NCI-H1417 (cell line): ENCODE measurements at regions not wholly inside any gene's neighbourhood (a gene's known extent, or its start where the extent isn't known, plus 50 kb on each side); places are given as distances from the start of the nearest gene placed in this dataset.

Experiments
- DNase-seq, 3 experiments: peaks; one replicate each; lab custom pipeline; 2025; lab: John Stamatoyannopoulos, UW

DNA sequence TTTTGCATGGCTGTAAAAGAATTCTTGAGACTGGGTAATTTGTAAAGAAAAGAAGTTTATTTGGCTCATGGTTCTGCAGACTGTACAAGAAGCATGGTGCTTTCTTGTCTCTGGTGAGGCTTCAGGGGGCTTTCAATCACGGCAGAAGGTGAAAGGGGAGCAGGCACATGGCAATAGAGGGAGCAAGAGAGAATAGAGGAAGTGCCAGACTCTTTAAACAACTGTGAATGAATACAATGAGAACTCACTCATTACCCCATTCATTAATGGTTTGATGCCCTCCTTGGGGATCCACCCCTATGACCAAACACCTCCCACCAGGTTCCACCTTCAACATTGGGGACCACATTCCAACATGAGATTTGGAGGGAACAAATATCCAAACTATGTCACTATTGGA lies 463.5 kb downstream of the MTX2 start:
- no peak for DNase-seq

DNA sequence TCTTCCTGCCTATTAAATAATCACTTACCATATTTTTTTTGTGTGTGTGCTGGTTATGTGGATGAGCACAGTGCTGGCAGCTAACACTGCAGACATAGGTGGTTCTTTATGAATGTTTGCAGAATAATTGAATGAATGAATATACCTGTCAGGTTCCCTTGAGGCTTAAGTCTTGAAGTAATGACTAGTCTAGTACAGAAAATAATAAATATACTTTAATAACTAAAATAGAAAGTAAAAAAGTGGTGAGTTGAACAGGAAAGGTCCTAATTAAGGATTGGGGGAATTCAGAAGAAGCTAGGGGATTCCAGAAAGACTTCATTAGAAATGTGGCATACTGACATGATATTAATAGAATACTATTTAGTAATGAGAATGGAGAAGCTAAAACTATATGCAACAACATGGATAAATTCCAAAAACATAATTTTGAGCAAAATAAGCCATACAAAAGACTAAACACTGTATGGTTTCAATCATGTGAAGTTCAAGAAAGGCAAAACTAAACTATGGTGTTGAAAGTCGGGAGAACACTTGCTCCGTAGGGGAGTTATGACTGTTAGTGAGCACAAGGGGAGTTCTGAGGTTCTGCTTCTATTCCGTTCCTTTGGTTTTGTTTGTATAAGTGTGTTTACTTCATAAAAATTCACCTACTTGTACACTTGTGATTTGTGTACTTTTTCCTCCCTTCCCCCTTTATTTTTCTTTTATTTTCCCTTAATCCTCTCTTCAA lies 464.6 kb downstream of the MTX2 start:
- DNase-seq, result no peak

DNA sequence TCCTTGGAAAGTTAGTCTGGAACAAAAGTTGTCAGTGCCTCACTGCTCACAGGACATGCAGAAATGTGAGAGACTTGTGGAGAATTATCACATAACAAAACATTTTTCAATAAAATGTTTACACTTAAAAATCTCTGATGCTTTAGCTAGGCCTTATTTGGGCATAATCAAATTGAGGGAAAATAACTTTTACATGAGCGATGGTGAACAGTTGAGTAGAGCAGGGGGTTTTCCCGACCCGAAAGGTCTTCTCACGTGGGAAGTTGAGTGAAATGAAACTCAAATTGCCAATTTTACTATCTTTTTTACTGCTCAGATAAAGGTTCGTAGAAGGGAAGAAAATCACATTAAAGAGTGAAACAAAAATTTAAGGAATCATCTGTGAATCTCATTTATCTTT lies 465.6 kb downstream of the MTX2 start:
- no peak for DNase-seq

DNA sequence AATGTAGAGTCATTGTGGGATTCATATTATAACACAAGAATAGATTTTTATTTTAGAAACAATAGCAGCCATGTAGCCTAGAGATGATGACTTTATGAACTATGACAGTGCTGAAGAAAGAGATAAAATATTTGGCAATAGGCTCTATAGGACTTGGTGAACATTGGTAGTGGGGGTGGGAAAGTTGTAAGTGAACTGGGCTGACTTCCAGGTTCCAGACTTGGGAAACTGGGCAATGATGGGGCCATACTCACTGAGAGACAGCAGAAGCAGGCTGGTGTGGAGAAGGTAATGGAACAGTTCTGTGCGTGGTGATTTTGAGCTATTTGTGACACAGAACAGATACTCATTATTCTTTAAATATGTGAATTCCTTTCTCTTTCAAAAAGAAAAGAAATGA lies 470.3 kb upstream of the HNRNPA3 start:
- no peak for DNase-seq

DNA sequence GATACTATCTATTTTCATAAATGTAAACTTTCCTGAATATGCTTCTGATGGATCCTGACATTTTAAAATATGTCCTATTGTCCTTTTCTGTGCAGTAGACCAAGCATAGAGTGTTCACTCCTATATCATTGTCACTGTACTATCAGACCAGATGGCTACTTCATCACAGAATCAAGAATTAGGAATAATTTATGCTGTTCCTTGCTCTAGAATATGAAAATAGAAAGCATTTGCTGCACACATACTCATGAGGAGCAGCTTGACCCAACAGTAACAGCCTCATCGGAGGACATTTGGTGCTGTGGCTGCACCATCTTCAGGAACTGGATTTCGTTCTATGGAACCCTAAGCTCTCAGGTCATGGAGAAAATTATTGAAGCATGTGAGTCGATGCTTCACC lies 468.9 kb upstream of the HNRNPA3 start:
- DNase-seq, result no peak

DNA sequence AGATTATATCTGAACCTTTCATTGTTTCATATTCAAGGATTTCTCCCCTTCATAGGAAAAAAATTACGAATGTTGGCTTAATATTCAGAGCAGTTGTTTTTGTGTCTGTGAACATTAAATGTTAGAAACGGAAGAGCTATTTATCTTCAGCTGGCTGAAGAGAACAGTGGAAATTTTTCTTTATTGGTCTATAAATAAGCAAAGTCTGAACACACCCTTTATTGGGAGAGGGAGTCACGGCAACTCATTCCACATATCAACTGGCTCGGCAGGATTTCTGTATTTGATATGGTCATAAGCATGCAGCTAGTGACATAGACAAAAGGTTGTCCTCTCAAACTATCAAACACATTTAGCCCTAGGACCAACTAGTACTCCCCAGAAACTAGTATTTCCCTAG lies 468.4 kb upstream of the HNRNPA3 start:
- DNase-seq, result peak in 2 of 3 experiments; percentile 9 to 17

DNA sequence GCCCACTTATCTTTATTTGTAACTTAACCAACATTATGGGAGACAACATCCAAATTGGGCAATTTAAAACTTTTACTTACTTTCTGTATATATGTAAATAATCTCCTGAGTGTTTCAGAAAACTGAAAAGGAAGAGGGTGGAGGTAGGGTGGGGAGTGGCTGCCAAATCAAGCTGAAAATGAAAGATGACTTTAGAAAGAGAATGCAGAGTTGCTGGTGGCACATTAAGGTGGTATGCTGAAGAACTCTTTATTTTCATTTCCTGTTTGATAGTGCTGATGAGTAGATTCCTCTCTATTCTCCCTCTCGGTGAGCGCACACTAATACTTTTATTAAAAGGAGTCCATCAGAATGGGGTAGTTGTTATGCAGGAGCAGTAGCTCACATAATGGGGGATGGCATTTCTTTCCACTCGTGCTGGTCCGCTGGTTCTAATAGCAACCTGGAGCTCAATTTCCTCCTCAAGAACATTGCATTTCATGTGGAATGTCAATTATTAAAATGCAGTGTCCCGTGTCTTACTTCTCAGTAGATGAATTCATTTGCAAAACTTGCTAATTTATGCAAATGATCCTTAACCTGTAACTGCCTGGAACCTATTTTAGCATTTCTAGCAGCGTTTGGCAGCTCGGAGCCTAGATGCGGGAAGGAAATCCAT lies 466.9 kb upstream of the HNRNPA3 start:
- DNase-seq, result no peak

DNA sequence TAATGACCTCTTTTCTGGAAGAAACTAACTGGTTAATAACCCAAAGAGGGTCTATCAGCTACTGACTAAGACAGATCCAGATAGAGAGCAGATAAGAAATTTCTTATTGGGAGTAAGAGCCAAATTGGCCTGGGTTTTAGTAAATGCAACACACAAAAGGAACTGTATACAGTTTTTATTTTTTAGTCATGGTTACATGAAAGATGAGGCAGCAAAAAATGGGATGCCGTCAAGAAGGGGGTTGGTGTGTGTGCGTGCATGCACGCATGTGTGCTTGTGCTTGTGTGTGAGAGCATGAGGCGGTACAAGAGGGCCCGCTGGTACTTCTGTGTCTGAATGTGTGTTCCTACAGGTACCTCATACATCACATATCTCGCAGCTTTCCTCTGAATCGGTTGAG lies 466.2 kb upstream of the HNRNPA3 start:
- DNase-seq, result peak in 1 of 3 experiments; percentile 5

DNA sequence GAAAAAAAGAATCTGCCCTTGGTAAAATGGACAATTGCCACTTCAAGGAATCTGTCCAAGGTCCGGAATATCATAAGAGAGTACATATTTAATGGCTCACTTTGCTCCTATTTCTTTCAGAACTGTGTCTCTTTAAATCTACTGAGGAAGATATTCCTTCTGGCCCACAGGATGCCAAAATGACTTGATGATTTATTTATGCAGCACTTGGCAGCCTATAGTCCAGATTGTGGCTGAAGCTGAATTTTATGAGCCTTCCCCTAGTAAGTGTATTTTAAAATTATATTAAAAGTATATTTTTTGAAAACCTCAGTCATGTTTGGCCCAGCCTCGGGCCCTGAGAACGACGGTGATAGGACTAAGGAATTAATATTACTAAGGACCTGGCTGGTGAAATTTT lies 465.1 kb upstream of the HNRNPA3 start:
- DNase-seq, result no peak

DNA sequence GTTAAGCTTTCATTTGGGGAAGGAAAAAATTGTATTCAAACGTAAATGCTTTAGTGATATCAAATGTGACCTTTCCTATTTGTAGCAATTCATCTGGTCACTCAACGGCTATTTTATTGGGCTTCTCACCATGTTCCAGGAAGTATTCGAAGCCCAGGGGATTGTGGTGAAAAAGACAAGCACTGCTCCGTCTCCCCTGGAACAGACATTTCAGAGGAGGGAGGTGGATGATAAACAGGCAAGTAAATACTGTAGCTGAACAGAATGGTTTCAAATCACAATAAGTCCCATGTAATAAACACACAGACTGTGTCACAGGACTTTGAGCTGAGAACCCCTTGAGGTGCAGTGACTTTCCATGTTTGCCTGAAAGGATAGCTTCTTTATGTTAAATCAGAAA lies 464.7 kb upstream of the HNRNPA3 start:
- no peak for DNase-seq

DNA sequence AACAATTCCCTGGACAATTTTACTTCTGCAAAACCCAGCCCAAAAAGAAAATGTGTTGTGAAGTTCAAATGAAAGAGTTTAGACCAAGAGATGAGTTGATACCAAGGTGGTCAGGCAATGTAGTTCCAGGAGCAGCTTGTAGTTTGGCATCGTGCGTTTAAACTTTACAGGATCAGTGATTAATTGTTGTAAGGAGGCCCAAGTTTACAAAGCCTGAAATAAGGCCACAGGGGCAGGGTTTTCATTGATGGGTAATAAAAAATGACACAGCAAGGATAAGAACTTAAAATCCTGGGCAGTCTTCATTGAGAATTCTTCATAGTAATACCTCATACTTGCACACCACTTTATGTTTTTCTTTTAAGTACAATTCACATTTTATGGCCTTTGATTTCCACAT lies 463.9 kb upstream of the HNRNPA3 start:
- DNase-seq, result no peak

DNA sequence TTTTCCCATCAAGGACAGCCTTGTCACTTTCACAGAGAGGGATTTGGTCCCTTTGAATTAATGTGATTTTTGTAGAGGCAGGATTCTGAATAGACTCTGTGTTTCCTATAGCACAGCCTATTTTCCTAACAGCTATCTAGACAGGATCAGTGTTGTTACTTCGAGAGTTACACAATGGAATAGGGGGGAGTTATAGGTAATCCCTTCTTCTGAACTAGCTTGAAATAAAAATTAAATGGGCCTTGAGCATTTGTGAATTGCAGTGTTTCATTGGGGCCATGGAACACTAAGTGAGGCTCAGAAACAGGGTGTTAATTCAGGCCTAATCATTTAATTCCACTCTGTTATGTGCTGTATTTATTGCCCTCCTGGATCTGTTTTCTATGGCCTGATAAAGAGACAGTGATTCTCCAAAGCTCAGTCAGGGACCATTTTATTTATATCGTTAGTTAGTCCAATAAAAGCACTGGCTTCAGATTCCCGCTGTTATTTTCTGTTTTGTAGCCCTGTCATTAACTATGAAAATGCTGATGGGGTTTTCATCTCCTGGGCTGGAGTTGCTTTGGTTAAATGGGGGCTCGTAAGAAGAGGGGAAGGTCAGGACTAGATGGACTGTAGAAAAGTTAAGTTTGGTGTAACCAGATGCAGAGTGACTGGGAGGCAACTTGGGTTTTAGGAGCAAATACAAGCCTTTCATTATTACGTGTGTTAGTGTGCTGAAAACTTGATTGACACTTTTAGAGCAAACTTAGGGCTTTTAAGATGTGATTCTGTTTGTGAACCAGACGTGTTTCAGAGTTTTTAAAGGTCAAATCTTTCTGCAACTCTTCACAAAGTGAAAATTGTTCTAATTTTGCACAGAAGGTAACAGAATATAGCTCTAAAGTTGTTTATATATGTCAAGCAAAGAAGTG lies 461.0 kb upstream of the HNRNPA3 start:
- DNase-seq, result peak in 2 of 3 experiments; percentile 7 to 67

DNA sequence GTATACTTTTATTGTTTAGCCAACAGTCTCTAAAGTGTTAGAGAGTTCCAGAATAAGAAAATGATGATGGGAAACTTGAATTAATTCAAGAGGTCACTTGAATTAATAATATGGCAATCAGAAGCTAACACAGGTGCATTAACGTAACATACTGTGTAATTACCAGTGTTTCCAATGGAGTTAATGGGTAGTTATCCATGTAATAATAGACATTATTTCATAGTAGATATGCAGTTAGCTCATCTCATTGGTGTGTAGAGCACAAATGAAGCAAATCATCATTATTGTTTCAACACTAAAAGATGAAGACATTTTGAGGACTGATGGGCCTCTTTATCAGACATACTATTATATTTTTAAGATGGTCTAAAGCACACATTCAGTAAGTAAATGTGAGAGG lies 460.3 kb upstream of the HNRNPA3 start:
- peak in 2 of 3 experiments; percentile 26 to 87 for DNase-seq

DNA sequence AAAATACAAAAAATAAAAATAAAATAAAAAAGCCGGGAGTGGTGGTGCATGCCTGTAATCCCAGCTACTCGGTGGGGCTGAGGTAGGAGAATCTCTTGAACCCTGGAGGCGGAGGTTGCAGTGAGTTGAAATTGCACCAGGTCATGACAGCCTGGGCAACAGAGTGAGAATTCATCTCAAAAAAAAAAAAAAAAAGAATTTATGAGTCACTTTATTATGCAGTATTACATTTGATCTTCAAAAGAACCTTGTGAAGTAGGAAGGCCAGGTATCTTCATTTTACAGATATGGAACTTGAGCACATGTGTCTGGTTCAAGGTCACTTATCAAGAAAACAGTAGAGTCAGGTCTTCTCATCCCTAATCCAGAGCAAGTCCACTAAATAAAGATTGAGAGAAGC lies 459.4 kb upstream of the HNRNPA3 start:
- DNase-seq, result no peak

DNA sequence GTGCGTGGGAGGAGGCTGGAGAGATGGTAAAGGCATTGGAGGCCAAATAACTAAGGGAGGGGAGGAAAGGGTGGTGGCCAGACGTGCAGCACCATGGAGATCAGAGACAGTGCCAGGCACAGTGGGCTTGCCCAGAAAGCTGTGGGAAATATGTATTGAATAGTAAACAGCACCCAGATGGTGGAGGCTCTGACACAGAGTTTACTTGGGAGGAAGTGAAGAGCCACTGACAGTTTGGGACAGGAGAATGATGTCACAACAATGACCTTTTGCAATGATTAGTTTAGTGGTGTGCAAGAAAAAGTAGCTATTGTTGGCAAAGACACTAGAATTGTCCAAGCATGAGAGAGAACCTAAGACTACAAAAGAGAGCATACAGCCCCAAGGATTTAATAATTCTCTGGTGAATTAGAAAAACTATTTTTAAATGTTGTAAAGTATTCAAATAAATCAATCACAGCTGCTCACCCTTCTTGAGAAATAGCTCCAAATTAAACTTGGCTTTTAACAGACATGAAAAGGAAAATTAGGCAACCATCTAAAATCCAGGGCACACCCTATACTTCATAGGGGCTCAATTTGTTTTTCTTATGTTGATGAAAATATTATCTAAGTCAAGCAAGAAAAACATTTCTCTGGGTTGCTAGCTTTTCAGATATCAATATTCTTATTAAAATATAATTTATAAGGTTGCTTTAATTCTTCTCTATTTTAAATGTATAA lies 458.7 kb upstream of the HNRNPA3 start:
- DNase-seq, result no peak

DNA sequence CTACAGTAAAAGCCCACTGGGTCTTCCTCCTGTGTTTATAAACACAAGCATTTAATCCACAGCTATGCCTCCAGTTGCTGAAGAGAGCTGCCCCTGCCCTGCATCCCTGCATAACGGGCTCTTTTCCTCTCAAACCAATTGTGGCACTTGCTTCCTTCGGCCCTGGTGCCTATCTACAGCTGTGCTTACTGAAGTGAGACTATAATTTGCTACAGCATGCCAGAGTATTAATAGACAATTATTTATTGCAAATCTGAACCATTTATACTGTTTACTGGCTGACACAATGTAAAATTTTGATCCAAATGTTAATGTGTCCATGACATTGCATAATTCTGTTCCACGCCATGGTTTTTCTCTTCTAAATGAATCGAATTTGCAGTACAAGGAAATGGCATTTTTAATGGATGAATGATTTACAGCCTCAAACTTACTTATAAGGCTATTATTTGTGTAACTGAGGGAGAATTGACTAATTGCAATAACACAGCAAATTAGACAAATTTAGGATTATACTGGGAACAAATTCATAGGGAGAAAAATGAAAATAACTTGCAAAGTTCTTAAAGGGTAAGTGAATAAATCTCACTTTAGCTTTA lies 457.0 kb upstream of the HNRNPA3 start:
- DNase-seq, result peak in 2 of 3 experiments; percentile 12 to 44

DNA sequence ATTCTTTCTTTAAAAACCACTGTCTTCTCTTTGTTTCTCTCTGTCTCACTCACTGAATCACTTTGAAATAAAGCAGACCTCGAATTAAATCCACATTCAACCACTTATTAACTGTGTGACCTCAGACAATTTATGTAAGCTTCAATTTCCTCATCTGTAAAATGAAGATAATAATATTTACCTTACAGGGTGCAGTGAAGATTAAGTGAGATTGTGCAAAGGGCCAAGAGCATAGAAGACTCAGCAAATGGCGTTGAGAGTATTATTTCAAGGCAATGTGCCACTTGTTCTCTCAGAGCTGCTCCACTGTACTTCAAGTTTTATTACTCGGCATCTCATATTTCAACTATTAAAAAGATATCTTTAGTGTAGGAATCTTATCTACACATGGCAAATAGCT lies 454.2 kb upstream of the HNRNPA3 start:
- DNase-seq, result peak in 1 of 3 experiments; percentile 33

DNA sequence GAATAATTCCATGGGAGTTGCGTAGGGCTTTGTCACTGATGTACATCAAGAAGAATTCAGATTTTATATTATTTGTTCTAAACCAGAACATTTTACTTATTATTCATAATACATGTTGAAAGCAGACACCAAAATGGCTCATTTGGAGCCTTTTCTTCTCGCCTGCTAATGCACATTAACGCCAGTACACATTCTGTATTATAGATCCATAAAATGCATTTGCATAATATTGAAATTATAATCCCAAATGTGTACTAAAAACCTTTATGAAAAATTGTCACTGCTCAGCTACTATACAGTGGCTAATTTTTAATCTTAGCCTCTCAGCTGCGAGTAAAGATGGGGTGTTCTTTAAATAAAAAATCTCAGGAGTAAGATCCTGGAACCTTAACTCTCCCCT lies 452.2 kb upstream of the HNRNPA3 start:
- no peak for DNase-seq

DNA sequence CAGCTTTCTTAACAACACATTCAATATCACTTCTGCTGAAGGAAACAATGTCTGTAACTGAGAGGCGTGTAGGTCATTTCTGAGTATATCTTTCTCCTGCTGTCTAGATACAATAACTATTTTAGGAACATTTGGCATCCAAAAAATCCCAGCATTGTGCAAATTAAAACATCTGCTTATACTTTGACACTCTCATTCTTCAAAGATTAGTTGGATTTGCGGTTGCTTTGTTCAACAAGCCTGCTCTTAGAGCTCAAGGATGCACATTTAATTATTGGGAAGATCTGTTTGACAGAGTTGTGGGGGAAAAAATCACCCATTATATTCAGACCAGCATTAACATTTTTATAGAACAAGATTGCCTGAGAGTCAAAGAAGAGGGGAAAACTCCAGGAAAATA lies 449.5 kb upstream of the HNRNPA3 start:
- DNase-seq, result peak in 1 of 3 experiments; percentile 43

DNA sequence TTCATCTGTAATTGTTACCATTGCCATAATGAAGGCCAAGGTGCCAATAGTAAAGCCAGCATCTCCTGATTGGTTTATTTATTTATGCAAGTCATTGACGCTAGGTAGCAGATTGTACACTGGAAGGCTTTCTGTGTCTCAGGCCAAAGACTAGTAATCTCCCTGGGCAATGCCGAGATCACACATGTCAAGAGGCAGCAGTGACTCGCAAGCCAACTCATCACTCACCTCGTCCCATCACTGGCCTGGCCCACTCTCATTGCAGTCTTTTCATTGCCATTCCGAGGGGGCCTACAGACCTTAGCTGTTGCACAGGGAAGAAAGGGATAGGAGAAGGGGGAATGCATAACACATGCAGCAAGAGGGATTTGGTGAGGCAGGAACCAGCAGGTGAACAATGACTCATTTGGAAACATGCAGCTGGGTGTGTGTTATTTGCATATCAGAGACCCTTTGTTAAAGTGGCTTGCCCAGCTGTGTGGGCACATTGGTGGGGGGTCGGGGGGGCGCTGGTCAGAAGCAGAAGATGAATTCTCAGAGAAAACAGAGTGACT lies 448.7 kb upstream of the HNRNPA3 start:
- DNase-seq, result peak in 2 of 3 experiments; percentile 17 to 58

DNA sequence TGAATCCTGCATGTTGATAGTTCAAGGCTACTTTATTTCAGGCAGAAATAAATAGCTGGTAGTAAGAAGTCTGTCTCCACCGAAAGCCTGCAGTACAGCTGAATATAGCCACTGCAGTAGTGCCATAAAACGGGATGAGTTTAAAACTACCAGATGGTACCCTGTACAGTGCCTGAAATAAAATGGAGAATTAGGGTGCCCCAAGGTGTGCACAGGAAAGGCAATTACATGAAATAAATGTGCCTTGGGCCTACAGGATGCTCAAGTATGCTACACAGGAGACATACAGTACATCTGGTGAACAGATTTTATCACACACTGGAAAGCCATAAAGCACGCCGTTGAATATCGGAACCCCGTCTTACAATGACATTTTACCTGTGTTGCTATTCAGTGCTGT lies 447.7 kb upstream of the HNRNPA3 start:
- no peak for DNase-seq
